ENCODE measurements at regions not wholly inside any gene's neighbourhood (a gene's known extent, or its start where the extent isn't known, plus 50 kb on each side); places are given as distances from the start of the nearest gene placed in this dataset.

- TF ChIP-seq CTCF (IDR thresholded peaks at IDR 0.05 in 2 of 3, conservative IDR thresholded peaks at IDR 0.05 in 1 of 3; ENCODE audit: control insufficient read depth in 2 of 3, extremely low read depth in 1 of 3, insufficient read depth in 1 of 3, low read depth in 3 of 3, low read length in 3 of 3) = no peak
- no peak for TF ChIP-seq POLR2AphosphoS5 (IDR thresholded peaks at IDR 0.05; ENCODE audit: low read length)
- no peak for TF ChIP-seq MAX (IDR thresholded peaks at IDR 0.05; ENCODE audit: low read depth, low read length)
- no peak for TF ChIP-seq TCF7 (IDR thresholded peaks at IDR 0.05; ENCODE audit: borderline replicate concordance)
- no peak for TF ChIP-seq BRCA1 (IDR thresholded peaks at IDR 0.05; ENCODE audit: low read depth, low read length)
- TF ChIP-seq ZBTB33 (IDR thresholded peaks at IDR 0.05) = no peak
Observed at GRCh38 chr5:67723873-67724272, 491.7 kb upstream of the PIK3R1 start.
